GM11168 (cell line): ENCODE measurements at regions not wholly inside any gene's neighbourhood (a gene's known extent, or its start where the extent isn't known, plus 50 kb on each side); places are given as distances from the start of the nearest gene placed in this dataset.
"Not testable (repeated sequence)": the region's sequence is repeated elsewhere in the genome, so short reads cannot be mapped to it uniquely, and the experiment has no call there.

ENCODE experiments used
- in situ Hi-C: fragments of 300-500 bp; cut with MboI; formaldehyde crosslinking; loops from one replicate; pipeline ENCODE4 v1.12.0; 2022; ENCODE audit warnings: low sequenced_read_pairs; ENCODE audit not compliant: unreplicated experiment

- in situ Hi-C loops: no loop called here
Observed at GRCh38 chr15:23750179-23750578, 63.1 kb upstream of the NDN start.

- in situ Hi-C loops: no loop called here
Observed at GRCh38 chr15:23750776-23751175, 63.7 kb upstream of the NDN start.

- in situ Hi-C loops: no loop called here
Observed at GRCh38 chr15:23753248-23753647, 66.1 kb upstream of the NDN start.

DNA sequence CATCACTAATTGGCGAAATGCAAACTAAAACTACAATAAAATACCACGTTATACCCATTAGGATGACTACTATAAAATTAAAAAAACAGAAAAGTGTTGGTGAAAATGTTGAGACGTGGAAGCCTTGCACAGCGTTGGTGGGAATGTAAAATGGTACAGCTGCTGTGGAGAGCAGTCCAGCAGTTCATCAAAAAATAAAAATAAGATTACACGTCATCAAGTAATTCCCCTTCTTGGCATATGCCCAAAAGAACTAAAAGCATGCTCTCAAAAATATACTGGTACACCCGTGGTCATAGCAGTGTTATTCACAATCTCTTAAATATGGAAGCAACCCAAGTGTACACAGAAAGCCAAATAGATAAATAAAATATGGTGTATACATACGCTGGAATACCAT is 71.8 kb upstream of the NDN start:
- in situ Hi-C loops: no loop called here

DNA sequence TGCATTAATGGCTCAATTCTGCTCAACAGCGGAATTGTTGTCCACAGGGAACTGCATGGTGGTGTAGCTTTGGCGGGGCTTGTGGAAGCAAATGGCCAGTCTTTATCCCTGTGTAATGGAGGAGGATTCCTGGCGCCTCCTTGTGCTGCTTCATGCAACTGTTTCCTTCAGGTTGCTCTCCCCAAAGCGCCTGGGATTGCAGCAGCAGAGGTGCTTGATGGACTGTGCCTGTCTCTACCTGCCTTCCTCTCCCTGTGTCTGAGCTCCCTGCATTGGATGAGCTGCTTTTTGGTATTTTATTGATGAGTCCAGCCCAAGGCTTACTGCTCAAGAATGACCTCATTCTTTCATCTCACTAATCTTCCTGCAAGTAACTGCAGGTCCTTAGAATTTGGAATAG is 72.9 kb upstream of the NDN start:
- in situ Hi-C loops: no loop called here

DNA sequence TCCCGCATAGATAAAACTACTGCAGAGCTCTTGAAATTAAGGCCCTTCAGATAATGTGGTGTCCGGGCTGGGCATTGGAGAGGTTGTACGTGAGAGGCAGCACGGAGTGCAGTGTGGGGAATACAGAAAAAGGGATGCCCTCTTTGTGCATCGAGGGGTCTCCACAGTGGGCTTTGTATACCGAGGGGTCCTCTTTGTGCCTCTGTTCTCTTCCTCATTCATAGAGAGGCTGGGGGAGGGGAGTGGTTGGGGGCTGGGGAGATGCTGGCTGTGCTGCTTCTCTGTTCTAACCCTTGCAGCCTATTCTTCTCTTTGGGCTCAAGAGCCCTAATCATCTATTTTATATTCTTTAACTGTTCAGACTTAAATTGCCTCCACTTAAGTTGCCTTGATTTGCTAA is 74.3 kb upstream of the NDN start:
- in situ Hi-C loops: no loop called here

DNA sequence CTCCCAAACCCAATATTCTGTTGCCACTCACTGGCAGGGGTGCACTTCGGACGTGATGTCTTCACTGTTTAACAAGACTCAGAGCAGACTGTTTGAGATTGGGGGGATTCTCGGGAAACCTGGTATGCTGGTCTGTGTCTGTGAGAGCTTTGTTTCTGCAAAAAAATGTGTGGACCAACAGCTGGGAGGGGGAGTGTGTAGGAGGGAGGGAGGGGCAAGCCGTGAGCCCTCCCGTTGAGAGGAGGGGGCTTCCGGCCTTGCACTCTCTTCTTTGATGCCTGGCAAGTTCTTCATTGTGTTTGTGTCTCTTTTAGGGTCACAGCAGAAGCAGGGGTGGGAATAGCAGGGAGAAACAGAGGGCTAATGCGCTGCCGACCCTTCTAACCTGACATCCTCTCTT is 74.9 kb upstream of the NDN start:
- in situ Hi-C loops: no loop called here

- in situ Hi-C loops: no loop called here
Observed at GRCh38 chr15:23763021-23763420, 75.9 kb upstream of the NDN start.

- in situ Hi-C loops: no loop called here
Observed at GRCh38 chr15:23764306-23764705, 77.2 kb upstream of the NDN start.

GRCh38 chr15:23764716-23765115 is 77.6 kb upstream of the NDN start:
- in situ Hi-C loops: no loop called here

- in situ Hi-C loops: not testable (repeated sequence)
Observed at GRCh38 chr15:23766779-23767178, 79.7 kb upstream of the NDN start.

DNA sequence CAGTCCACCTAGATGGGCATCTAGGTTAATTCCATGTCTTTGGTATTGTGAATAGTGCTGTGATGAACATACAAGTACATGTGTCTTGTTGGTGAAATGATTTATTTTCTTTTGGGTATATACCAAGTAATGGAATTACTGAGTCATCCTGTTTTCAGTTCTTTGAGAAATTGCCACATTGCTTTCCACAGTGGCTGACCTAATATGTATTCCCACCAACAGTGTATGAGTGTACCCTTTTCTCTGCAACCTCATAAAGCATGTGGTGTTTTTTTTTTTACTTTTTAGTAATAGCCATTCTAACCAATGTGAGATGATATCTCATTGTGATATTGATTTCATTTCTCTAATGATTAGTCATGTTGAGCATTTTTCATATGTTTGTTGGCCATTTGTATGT is 86.0 kb upstream of the NDN start:
- in situ Hi-C loops: no loop called here

DNA sequence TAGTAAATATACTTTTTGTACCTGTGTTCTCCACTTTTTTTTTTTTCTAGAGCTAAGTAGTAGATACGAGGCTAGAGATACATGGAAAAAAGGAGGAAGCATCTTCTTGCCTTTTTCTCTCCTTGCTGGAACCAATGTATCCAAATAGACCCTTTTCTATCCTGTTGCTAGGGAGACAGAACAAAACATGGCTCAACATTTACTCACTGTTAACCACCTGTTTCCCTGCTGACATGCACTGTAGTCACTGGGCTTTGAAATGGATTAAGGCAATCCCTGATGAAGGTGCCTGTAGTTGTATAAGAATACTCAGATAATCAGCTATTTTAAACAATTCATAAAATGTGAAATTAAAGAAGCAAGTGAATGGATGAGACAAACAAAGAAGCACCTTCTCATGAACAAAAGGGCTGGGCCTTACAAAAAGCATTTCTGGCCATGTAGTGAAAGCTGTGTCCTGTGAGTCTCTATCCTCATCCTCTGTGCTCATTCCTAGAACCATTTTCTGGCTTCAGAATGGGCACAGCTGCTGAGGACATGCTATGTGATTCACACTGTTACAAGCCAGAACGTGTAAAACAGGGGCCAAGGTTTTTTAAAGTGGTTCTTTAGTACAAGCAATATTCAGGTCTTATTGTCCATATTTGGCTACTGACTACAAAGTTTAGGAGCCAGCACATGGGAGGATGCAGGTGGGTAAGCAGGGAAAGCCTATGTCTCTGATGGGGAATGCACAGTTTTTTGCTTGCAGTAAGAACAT is 100.4 kb upstream of the NDN start:
- in situ Hi-C loops: no loop called here

DNA sequence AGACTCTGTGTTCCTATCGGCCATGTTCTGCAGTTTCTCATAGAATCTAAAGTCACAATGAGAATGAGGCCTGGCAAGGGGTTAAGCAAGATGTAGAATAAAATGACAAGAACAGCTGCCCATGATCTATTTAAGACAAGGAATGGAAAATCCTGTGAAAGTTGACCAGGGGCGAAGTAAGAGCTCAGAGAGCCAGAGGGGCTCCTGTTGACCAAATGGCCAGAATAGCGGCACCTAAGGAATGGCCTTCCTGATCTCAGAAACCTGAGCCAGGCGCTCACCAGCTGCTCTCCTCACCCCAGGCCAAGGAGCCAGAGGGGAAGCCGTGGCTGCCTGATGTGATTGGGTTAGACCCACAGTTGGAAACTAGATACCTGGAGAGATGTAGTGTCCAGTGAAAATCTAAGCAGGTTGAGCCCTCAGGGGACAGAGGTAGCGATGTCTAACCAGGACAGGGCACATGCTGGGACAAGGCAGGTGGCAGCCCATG is 106.1 kb upstream of the NDN start:
- in situ Hi-C loops: no loop called here

GRCh38 chr15:23797747-23798446 is 110.8 kb upstream of the NDN start:
- in situ Hi-C loops: no loop called here

- in situ Hi-C loops: no loop called here
Observed at GRCh38 chr15:23801881-23802280, 114.8 kb upstream of the NDN start.

DNA sequence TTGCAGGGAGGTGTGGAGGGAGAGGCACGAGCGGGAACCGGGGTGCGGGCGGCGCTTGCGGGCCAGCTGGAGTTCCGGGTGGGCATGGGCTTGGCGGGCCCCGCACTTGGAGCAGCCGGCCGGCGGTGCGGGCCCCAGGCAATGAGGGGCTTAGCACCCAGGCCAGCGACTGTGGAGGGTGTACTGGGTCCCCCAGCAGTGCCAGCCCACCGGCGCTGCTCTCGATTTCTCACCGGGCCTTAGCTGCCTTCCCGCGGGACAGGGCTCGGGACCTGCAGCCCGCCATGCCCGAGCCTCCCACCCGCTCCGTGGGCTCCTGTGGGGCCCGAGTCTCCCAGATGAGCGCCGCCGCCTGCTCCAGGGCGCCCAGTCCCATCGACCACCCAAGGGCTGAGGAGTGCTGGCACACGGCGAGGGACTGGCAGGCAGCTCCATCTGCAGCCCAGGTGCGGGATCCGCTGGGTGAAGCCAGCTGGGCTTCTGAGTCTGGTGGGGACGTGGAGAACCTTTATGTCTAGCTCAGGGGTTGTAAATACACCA is 115.9 kb upstream of the NDN start:
- in situ Hi-C loops: not testable (repeated sequence)

GRCh38 chr15:23806980-23807379 is 119.9 kb upstream of the NDN start:
- in situ Hi-C loops: no loop called here

DNA sequence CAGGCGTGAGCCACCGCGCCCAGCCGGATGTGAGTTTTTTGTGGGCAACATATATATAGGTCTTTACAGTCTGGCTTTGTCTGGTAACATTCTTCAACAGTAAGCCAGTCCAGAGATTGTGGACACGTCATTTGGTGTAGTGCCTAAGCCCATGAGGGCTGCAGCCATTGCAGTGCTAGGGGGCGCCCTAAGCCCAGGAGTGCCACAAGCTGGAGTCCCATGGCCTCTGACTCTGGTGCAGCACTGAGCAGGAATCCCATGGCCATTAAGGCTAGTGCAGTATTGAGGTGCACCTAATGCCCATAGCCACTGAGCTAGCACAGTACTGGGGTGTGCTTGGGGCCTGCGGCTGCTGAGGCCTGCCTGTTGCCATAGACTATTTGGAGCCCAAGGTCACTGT is 136.4 kb upstream of the NDN start:
- in situ Hi-C loops: no loop called here

DNA sequence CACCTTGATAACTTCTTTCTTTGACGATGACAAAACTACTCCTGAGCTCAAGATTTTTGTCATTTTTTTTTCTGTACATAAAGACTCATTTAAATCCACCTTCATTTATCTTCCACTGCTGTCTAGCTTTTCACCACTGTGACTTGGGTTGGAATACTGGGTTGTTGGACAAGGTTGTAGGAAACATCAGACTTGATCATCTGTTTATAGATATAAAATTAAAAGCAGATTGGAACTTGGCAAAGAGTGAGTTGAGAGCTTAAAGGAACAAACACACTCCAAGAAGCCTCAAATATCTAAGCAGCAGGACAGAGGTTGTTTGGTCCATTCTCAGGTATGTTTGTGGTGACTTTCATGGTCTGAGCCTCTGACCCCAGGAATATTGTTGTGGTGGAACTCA is 141.7 kb upstream of the NDN start:
- in situ Hi-C loops: no loop called here

- in situ Hi-C loops: no loop called here
Observed at GRCh38 chr15:23835953-23836352, 148.8 kb upstream of the NDN start.
